NB4 (cell line): ENCODE measurements at regions not wholly inside any gene's neighbourhood (a gene's known extent, or its start where the extent isn't known, plus 50 kb on each side); places are given as distances from the start of the nearest gene placed in this dataset.

Source experiments
- MYC ChIP-seq: IDR thresholded peaks from 2 replicates; pipeline ENCODE4 v1.6.1; 2011; ENCODE audit warnings: low read depth, low read length
- POLR2A ChIP-seq: IDR thresholded peaks from 2 replicates; pipeline ENCODE4 v1.6.1; 2011; ENCODE audit warnings: mild to moderate bottlenecking; ENCODE audit not compliant: insufficient read length; ENCODE audit errors: extremely low read depth
- TF ChIP-seq, protein P1 (sequence below): IDR thresholded peaks from one replicate; pipeline ENCODE4 v1.5.1; 2012; ENCODE audit warnings: low read depth, low read length
- TF ChIP-seq, protein P2 (sequence below): IDR thresholded peaks from 2 replicates; pipeline ENCODE4 v1.6.1; 2011; ENCODE audit warnings: low read depth, low read length

DNA sequence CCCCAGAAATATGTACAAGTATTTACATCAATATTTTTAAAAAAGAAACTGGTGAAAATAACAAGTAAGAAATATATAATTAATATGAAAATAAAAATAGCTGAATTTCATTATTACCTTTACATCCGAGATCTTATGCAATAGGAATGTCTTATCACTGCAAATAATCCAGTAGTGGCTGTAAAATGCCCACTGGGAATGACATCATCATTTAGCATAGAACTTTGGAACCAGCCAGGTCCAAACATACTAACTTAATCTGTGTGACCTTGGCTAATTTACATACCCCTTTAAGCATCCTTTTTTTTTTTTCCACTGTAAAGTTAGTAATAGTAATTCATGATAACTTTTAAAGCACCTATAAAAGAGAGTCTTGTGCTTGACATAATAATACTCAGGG, 611.7 kb downstream of the ZIC1 start:
- TF ChIP-seq, protein P1, sequence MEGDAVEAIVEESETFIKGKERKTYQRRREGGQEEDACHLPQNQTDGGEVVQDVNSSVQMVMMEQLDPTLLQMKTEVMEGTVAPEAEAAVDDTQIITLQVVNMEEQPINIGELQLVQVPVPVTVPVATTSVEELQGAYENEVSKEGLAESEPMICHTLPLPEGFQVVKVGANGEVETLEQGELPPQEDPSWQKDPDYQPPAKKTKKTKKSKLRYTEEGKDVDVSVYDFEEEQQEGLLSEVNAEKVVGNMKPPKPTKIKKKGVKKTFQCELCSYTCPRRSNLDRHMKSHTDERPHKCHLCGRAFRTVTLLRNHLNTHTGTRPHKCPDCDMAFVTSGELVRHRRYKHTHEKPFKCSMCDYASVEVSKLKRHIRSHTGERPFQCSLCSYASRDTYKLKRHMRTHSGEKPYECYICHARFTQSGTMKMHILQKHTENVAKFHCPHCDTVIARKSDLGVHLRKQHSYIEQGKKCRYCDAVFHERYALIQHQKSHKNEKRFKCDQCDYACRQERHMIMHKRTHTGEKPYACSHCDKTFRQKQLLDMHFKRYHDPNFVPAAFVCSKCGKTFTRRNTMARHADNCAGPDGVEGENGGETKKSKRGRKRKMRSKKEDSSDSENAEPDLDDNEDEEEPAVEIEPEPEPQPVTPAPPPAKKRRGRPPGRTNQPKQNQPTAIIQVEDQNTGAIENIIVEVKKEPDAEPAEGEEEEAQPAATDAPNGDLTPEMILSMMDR: no peak
- TF ChIP-seq, protein P2, sequence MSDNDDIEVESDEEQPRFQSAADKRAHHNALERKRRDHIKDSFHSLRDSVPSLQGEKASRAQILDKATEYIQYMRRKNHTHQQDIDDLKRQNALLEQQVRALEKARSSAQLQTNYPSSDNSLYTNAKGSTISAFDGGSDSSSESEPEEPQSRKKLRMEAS: no peak
- TF ChIP-seq MYC (no peak), POLR2A (no peak)
